Natural killer cell (primary cell): ENCODE measurements at regions not wholly inside any gene's neighbourhood (a gene's known extent, or its start where the extent isn't known, plus 50 kb on each side); places are given as distances from the start of the nearest gene placed in this dataset.
"Not testable (repeated sequence)": the region's sequence is repeated elsewhere in the genome, so short reads cannot be mapped to it uniquely, and the experiment has no call there.

Experiments used
- ATAC-seq, 3 donors: fragments of 150-1000 bp in 2 of 3; fragments of 200-7000 bp in 1 of 3; cut with Tn5 transposase; 1 replicate in 1 of 3; 2 replicates in 2 of 3; pipeline ENCODE4 v1.10.0; 2021; ENCODE audit warnings: mild to moderate bottlenecking in 2 of 3, moderate library complexity in 2 of 3
- DNase-seq, 2 donors: peaks; one replicate each; pipeline versions ENCODE4 v3.0.0 to v3.0.0-alpha.2; 2013 to 2021; ENCODE audit warnings: mixed read lengths in 1 of 2
- H3K27ac ChIP-seq: one replicate; pipeline ENCODE4 v1.5.1; 2013; ENCODE audit warnings: mild to moderate bottlenecking, low read length
- H3K27me3 ChIP-seq: one replicate; pipeline ENCODE4 v1.6.1; 2013; ENCODE audit warnings: low read length; ENCODE audit not compliant: control insufficient read depth, insufficient read depth
- H3K36me3 ChIP-seq: one replicate; pipeline ENCODE4 v1.6.1; 2013; ENCODE audit warnings: low read length; ENCODE audit not compliant: control insufficient read depth, insufficient read depth
- H3K4me1 ChIP-seq: one replicate; pipeline ENCODE4 v1.6.1; 2013; ENCODE audit warnings: low read length; ENCODE audit not compliant: control insufficient read depth, insufficient read depth
- H3K4me3 ChIP-seq: one replicate; pipeline ENCODE4 v1.5.1; 2013; ENCODE audit warnings: low read length
- H3K9me3 ChIP-seq: one replicate; pipeline ENCODE4 v1.6.1; 2013; ENCODE audit warnings: low read length; ENCODE audit not compliant: control insufficient read depth, insufficient read depth
- H3K27ac Mint-ChIP-seq, 2 donors: one replicate each; pipeline ENCODE4 v1.8.0; 2022; ENCODE audit warnings: mild to moderate bottlenecking in 2 of 2, mixed read lengths in 2 of 2, moderate library complexity in 1 of 2
- H3K27me3 Mint-ChIP-seq, 2 donors: one replicate each; pipeline ENCODE4 v1.8.0; 2022; ENCODE audit warnings: low read depth in 2 of 2, mixed read lengths in 2 of 2
- H3K36me3 Mint-ChIP-seq: one replicate; pipeline ENCODE4 v1.8.0; 2022; ENCODE audit warnings: mixed read lengths
- H3K4me1 Mint-ChIP-seq, 2 donors: one replicate each; pipeline ENCODE4 v1.8.0; 2022; ENCODE audit warnings: mixed read lengths in 2 of 2
- H3K4me3 Mint-ChIP-seq: one replicate; pipeline ENCODE4 v1.8.0; 2022; ENCODE audit warnings: mild to moderate bottlenecking, moderate library complexity, mixed read lengths
- H3K9me3 Mint-ChIP-seq, 2 donors: one replicate each; pipeline ENCODE4 v1.8.0; 2022; ENCODE audit warnings: mixed read lengths in 2 of 2
- CTCF ChIP-seq: fragments of 200-600 bp; IDR thresholded peaks from one replicate; pipeline ENCODE4 v1.8.0; 2022; ENCODE audit warnings: antibody characterized with exemption
- WGBS: methylation state at CpG from one replicate; pipeline ENCODE4 v1.1.7; 2013; ENCODE audit warnings: missing lambda C conversion rate; ENCODE audit not compliant: insufficient coverage; 5-methylcytosine and 5-hydroxymethylcytosine counted together
- intact Hi-C: fragments of 100-400 bp; cut with micrococcal nuclease; formaldehyde crosslinking; loops from one replicate; pipeline ENCODE4 v1.14.2; 2022

DNA sequence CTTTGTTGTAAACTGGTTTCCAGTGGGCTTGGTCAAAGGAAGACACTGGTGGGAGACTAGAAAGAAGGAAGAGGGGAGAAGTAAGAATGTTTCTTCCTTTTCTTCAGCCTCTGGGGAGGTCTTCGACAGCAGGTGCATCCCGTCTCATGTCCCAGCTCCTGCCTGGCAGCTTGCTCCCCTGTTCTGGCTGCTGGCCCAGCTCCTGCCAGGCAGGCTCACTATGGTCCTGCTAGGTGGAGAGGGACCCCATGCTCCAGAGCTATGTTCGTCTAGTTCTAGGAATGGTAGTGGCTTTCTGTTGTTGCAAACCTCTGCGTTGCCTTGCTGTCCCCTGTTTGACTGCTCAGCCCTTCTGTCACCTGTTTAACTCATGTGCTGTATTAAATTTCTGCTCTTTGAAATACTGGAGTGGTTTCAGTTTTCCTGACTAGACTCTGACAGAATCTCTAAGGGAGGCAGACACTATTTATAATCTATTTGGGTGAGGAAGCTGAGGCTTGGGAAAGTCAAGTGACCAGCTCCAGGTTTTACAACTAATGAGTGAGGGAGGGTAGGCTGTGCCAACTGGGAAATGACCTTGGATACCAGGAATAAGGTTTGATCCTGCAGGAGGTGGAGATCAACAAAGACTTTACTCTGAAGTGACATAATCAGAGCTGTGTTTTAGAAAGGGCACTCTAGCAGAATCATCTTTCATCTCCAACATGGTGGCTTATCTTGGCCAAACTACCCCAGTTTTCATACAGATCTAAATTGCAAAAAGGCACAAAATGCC lies 94.7 kb upstream of the DDHD1 start:
- no peaks in the 10 kb centered on the region for H3K36me3 Mint-ChIP-seq
- Histone ChIP-seq H3K9me3 (no peaks in the 10 kb centered on the region), H3K27ac (no peak overlapping the region), H3K27me3 (no peaks in the 10 kb centered on the region), H3K36me3 (no peaks in the 10 kb centered on the region), H3K4me3 (no peak overlapping the region), H3K4me1 (no peaks in the 10 kb centered on the region)
- H3K4me3 Mint-ChIP-seq = no peak overlapping the region
- H3K27ac Mint-ChIP-seq = no peak overlapping the region
- H3K4me1 Mint-ChIP-seq = no peaks in the 10 kb centered on the region
- DNase-seq (no peak), ATAC-seq (no peak)
- H3K9me3 Mint-ChIP-seq = no peaks in the 10 kb centered on the region
- intact Hi-C loops = no loop called here
- 96% methylated on average over 4 of the region's 4 CpGs for WGBS
- no peak for TF ChIP-seq CTCF
- peaks cover 0 to 1% of the 10 kb centered on the region in 2 donors for H3K27me3 Mint-ChIP-seq

GRCh38 chr14:53242898-53243297 lies 89.8 kb upstream of the DDHD1 start:
- H3K27ac ChIP-seq, H3K27me3 ChIP-seq, H3K36me3 ChIP-seq, H3K4me3 ChIP-seq, H3K27ac Mint-ChIP-seq, H3K27me3 Mint-ChIP-seq, intact Hi-C loops, H3K9me3 ChIP-seq, H3K9me3 Mint-ChIP-seq, H3K4me3 Mint-ChIP-seq, ATAC-seq, H3K36me3 Mint-ChIP-seq, DNase-seq, H3K4me1 ChIP-seq, H3K4me1 Mint-ChIP-seq: not testable (repeated sequence)
- 90% methylated on average over 3 of the region's 3 CpGs for WGBS

GRCh38 chr14:53237488-53237887 lies 84.4 kb upstream of the DDHD1 start:
- Histone ChIP-seq H3K27ac (no peak overlapping the region), H3K36me3 (no peaks in the 10 kb centered on the region), H3K27me3 (no peaks in the 10 kb centered on the region), H3K4me3 (no peak overlapping the region), H3K9me3 (no peaks in the 10 kb centered on the region), H3K4me1 (no peaks in the 10 kb centered on the region)
- Mint-ChIP-seq H3K36me3 (no peaks in the 10 kb centered on the region), H3K9me3 (peaks cover 2 to 3% of the 10 kb centered on the region in 2 donors), H3K27me3 (no peaks in the 10 kb centered on the region), H3K27ac (no peak overlapping the region), H3K4me1 (no peaks in the 10 kb centered on the region), H3K4me3 (no peak overlapping the region)
- 53% methylated on average over 1 of the region's 1 CpG for WGBS
- no peak for DNase-seq
- no peak for ATAC-seq
- no peak for TF ChIP-seq CTCF
- intact Hi-C loops = no loop called here

DNA sequence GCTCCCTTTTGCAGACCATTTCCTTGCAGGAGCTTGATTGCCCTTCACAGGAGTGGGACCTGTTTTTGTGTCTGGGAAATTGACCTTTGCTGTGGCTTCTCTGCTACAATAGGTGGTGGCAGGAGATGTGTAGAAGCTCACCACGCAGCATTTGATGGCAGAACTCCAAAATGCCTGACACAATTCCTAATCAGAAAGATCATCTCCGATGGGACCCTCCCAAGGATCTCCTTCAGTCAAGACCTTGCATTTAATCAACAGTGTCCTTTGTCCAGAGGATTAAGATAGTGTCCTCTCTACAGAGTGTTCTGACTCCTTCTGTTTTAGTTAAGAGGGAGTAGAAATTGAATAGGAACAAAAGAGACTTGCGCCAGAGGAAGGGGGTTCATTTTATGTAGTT lies 83.6 kb upstream of the DDHD1 start:
- no peak overlapping the region for H3K27ac ChIP-seq
- intact Hi-C loops = no loop called here
- H3K27me3 Mint-ChIP-seq = no peaks in the 10 kb centered on the region
- no peak overlapping the region for H3K4me3 ChIP-seq
- H3K4me3 Mint-ChIP-seq = no peak overlapping the region
- no peaks in the 10 kb centered on the region for H3K36me3 Mint-ChIP-seq
- H3K27me3 ChIP-seq = no peaks in the 10 kb centered on the region
- WGBS = 96% methylated on average over 3 of the region's 3 CpGs
- H3K9me3 Mint-ChIP-seq = no peaks in the 10 kb centered on the region
- ATAC-seq (no peak), DNase-seq (no peak)
- H3K9me3 ChIP-seq = no peaks in the 10 kb centered on the region
- no peak overlapping the region for H3K27ac Mint-ChIP-seq
- no peak for TF ChIP-seq CTCF
- H3K36me3 ChIP-seq = no peaks in the 10 kb centered on the region
- no peaks in the 10 kb centered on the region for H3K4me1 Mint-ChIP-seq
- H3K4me1 ChIP-seq = no peaks in the 10 kb centered on the region
